ENCODE measurements at regions not wholly inside any gene's neighbourhood (a gene's known extent, or its start where the extent isn't known, plus 50 kb on each side); places are given as distances from the start of the nearest gene placed in this dataset.
"Not testable (repeated sequence)": the region's sequence is repeated elsewhere in the genome, so short reads cannot be mapped to it uniquely, and the experiment has no call there.

DNA sequence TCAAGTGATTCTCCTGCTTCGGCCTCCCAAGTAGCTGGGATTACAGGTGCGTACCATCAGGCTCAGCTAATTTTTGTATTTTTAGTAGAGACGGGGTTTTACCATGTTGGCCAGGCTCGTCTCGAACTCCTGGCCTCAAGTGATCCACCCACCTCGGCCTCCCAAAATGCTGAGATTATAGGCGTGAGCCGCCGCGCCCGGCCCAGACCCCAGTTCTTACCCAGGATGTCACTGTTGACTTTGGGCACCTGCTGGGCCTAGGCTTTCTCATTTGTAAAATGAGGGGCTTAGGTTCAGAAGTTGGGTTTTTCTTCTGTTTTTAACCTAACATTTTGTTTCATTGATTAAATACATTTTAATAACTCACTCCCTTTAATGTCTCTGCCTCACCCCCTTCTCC is 181.7 kb upstream of the ADRA1D start:
- TF ChIP-seq, protein P1, sequence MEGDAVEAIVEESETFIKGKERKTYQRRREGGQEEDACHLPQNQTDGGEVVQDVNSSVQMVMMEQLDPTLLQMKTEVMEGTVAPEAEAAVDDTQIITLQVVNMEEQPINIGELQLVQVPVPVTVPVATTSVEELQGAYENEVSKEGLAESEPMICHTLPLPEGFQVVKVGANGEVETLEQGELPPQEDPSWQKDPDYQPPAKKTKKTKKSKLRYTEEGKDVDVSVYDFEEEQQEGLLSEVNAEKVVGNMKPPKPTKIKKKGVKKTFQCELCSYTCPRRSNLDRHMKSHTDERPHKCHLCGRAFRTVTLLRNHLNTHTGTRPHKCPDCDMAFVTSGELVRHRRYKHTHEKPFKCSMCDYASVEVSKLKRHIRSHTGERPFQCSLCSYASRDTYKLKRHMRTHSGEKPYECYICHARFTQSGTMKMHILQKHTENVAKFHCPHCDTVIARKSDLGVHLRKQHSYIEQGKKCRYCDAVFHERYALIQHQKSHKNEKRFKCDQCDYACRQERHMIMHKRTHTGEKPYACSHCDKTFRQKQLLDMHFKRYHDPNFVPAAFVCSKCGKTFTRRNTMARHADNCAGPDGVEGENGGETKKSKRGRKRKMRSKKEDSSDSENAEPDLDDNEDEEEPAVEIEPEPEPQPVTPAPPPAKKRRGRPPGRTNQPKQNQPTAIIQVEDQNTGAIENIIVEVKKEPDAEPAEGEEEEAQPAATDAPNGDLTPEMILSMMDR (IDR thresholded peaks at IDR 0.05), result not testable (repeated sequence)
- not testable (repeated sequence) for TF ChIP-seq EZH2 (IDR thresholded peaks at IDR 0.05; ENCODE audit: borderline replicate concordance, insufficient read depth, low read depth, low read length, poor library complexity, severe bottlenecking)

All from B cell (primary cell).